HCT116 (cell line): ENCODE measurements at regions not wholly inside any gene's neighbourhood (a gene's known extent, or its start where the extent isn't known, plus 50 kb on each side); places are given as distances from the start of the nearest gene placed in this dataset.

Source experiments
- TF ChIP-seq, protein P1 (sequence below): IDR thresholded peaks from 2 replicates; pipeline ENCODE4 v1.6.1; 2012
- TF ChIP-seq, protein P2 (sequence below), 3 experiments: fragments of 200-600 bp in 1 of 3; sonication (generic) in 1 of 3; IDR thresholded peaks in 2 of 3; conservative IDR thresholded peaks in 1 of 3; 2 replicates each; pipeline ENCODE4 v1.5.1; 2012 to 2017; ENCODE audit warnings: low read depth in 2 of 3, low read length in 2 of 3, antibody characterized with exemption in 1 of 3, borderline replicate concordance in 1 of 3, control low read depth in 1 of 3, mild to moderate bottlenecking in 1 of 3, mixed read lengths in 1 of 3, mixed run types in 1 of 3, moderate library complexity in 1 of 3; ENCODE audit not compliant: insufficient read depth in 1 of 3

DNA sequence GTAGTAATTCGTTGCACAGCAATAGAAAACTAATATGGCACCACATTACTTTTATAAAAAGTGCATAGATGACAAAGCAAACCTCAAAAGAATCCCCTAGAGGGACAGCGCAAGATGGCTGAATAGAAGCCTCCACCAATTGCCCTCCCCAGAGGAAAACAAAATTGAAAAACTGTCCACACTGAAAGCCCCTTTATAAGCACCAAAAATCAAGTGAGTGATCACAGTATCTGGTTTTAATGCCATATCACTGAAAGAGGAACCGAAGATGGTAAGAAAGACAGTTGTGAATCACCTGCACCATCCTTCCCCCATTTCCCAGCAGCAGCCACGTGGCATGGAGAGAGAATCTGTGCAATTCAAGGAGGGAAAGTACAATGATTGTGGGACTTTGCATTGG is 522.2 kb downstream of the GLUD2 start:
- TF ChIP-seq, protein P1, sequence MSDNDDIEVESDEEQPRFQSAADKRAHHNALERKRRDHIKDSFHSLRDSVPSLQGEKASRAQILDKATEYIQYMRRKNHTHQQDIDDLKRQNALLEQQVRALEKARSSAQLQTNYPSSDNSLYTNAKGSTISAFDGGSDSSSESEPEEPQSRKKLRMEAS, result no peak
- TF ChIP-seq, protein P2, sequence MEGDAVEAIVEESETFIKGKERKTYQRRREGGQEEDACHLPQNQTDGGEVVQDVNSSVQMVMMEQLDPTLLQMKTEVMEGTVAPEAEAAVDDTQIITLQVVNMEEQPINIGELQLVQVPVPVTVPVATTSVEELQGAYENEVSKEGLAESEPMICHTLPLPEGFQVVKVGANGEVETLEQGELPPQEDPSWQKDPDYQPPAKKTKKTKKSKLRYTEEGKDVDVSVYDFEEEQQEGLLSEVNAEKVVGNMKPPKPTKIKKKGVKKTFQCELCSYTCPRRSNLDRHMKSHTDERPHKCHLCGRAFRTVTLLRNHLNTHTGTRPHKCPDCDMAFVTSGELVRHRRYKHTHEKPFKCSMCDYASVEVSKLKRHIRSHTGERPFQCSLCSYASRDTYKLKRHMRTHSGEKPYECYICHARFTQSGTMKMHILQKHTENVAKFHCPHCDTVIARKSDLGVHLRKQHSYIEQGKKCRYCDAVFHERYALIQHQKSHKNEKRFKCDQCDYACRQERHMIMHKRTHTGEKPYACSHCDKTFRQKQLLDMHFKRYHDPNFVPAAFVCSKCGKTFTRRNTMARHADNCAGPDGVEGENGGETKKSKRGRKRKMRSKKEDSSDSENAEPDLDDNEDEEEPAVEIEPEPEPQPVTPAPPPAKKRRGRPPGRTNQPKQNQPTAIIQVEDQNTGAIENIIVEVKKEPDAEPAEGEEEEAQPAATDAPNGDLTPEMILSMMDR (IDR thresholded peaks at IDR 0.05 in 2 of 3, conservative IDR thresholded peaks at IDR 0.05 in 1 of 3; ENCODE audit: borderline replicate concordance in 1 of 3, insufficient read depth in 1 of 3, low read depth in 2 of 3, low read length in 2 of 3), result no peak
